Esophagus squamous epithelium (tissue), 5 donors: ENCODE measurements at regions not wholly inside any gene's neighbourhood (a gene's known extent, or its start where the extent isn't known, plus 50 kb on each side); places are given as distances from the start of the nearest gene placed in this dataset.

Source experiments
- DNase-seq: peaks from one replicate; lab custom pipeline; 2025; lab: John Stamatoyannopoulos, UW
- H3K27ac ChIP-seq, 4 donors: fragments of 200-600 bp; sonication (generic); one replicate each; pipeline ENCODE4 v1.5.1; 2016 to 2019; ENCODE audit warnings: mild to moderate bottlenecking in 1 of 4
- H3K27me3 ChIP-seq, 4 donors: fragments of 200-600 bp; sonication (generic); 1 replicate in 3 of 4; 2 replicates in 1 of 4; pipeline versions ENCODE4 v1.5.1 to v1.6.0; 2017 to 2021; ENCODE audit warnings: antibody characterized with exemption in 1 of 4
- H3K36me3 ChIP-seq, 3 donors: fragments of 200-600 bp; sonication (generic); one replicate each; pipeline ENCODE4 v1.5.1; 2016 to 2019
- H3K4me1 ChIP-seq, 3 donors: fragments of 200-600 bp; sonication (generic); one replicate each; pipeline ENCODE4 v1.5.1; 2017 to 2019
- H3K4me3 ChIP-seq, 4 donors: fragments of 200-600 bp; sonication (generic); 1 replicate in 3 of 4; 2 replicates in 1 of 4; pipeline ENCODE4 v1.5.1; 2016 to 2019; ENCODE audit warnings: mild to moderate bottlenecking in 2 of 4, moderate library complexity in 1 of 4
- H3K9me3 ChIP-seq, 3 donors: fragments of 200-600 bp; sonication (generic); one replicate each; pipeline ENCODE4 v1.5.1; 2016 to 2019
- POLR2A ChIP-seq, 4 donors: fragments of 450-650 bp; IDR thresholded peaks; one replicate each; pipeline ENCODE4 v1.6.1; 2017; ENCODE audit warnings: antibody characterized with exemption in 4 of 4, mild to moderate bottlenecking in 4 of 4, moderate library complexity in 3 of 4
- WGBS, 2 donors: methylation state at CpG; one replicate each; pipeline ENCODE4 v1.1.5; 2018; 5-methylcytosine and 5-hydroxymethylcytosine counted together
- intact Hi-C: fragments of 100-400 bp; cut with DNase I; formaldehyde crosslinking; loops from one replicate; pipeline ENCODE4 v1.15.0; 2022
- TF ChIP-seq, protein P1 (sequence below), 6 experiments: fragments of 450-650 bp in 4 of 6; fragments of 200-600 bp in 2 of 6; sonication (generic) in 2 of 6; IDR thresholded peaks; one replicate each; pipeline ENCODE4 v1.5.1; 2016 to 2019; ENCODE audit warnings: antibody characterized with exemption in 6 of 6, mild to moderate bottlenecking in 4 of 6, moderate library complexity in 4 of 6
- donor health status: DM: yes; HTN: yes; CAD: no.

GRCh38 chr5:39486790-39487189 is 62.0 kb upstream of the DAB2 start:
- Histone ChIP-seq H3K27ac (no peak overlapping the region), H3K4me3 (no peak overlapping the region), H3K9me3 (no peaks in the 10 kb centered on the region), H3K4me1 (peaks cover 0 to 3% (median 0%) of the 10 kb centered on the region in 3 donors), H3K27me3 (no peaks in the 10 kb centered on the region), H3K36me3 (no peaks in the 10 kb centered on the region)
- DNase-seq: no peak
- intact Hi-C loops: no loop called here
- TF ChIP-seq, protein P1, sequence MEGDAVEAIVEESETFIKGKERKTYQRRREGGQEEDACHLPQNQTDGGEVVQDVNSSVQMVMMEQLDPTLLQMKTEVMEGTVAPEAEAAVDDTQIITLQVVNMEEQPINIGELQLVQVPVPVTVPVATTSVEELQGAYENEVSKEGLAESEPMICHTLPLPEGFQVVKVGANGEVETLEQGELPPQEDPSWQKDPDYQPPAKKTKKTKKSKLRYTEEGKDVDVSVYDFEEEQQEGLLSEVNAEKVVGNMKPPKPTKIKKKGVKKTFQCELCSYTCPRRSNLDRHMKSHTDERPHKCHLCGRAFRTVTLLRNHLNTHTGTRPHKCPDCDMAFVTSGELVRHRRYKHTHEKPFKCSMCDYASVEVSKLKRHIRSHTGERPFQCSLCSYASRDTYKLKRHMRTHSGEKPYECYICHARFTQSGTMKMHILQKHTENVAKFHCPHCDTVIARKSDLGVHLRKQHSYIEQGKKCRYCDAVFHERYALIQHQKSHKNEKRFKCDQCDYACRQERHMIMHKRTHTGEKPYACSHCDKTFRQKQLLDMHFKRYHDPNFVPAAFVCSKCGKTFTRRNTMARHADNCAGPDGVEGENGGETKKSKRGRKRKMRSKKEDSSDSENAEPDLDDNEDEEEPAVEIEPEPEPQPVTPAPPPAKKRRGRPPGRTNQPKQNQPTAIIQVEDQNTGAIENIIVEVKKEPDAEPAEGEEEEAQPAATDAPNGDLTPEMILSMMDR (IDR thresholded peaks at IDR 0.05): no peak
- TF ChIP-seq POLR2A (IDR thresholded peaks at IDR 0.05): no peak
- 65 to 71% methylated on average over 2 of the region's 2 CpGs for WGBS, 2 donors

GRCh38 chr5:39486361-39486760 is 61.6 kb upstream of the DAB2 start:
- Histone ChIP-seq H3K9me3 (no peaks in the 10 kb centered on the region), H3K4me3 (no peak overlapping the region), H3K27me3 (no peaks in the 10 kb centered on the region), H3K36me3 (no peaks in the 10 kb centered on the region), H3K4me1 (peaks cover 0 to 3% (median 0%) of the 10 kb centered on the region in 3 donors), H3K27ac (no peak overlapping the region)
- TF ChIP-seq POLR2A (IDR thresholded peaks at IDR 0.05): no peak
- TF ChIP-seq, protein P1 (IDR thresholded peaks at IDR 0.05): no peak
- intact Hi-C loops: no loop called here
- no peak for DNase-seq
- 17 to 75% methylated on average over 1 of the region's 1 CpG for WGBS, 2 donors

DNA sequence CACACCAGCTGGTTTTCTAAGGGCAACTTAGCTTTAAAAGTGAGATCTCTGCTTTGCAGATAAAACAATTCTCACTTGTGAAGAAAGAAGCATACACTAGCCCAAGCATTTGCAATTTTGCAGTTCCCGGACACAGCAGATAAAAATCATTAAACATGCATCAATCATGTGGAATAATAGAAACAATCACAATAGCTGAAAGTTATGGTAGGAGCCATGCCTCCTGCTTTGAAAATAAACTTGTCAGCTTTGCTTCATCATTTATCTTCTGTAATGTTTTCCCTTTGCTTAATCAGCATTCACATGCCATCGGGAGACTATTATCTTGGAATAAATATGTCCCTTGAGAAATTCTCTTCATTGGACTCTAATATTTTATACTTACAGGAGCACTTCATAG is 60.3 kb upstream of the DAB2 start:
- no peaks in the 10 kb centered on the region for H3K9me3 ChIP-seq
- intact Hi-C loops: no loop called here
- no peak for DNase-seq
- TF ChIP-seq, protein P1 (IDR thresholded peaks at IDR 0.05): no peak
- TF ChIP-seq POLR2A (IDR thresholded peaks at IDR 0.05): no peak
- no peaks in the 10 kb centered on the region for H3K36me3 ChIP-seq
- H3K27me3 ChIP-seq: no peaks in the 10 kb centered on the region
- no peak overlapping the region for H3K27ac ChIP-seq
- 19 to 37% methylated on average over 2 of the region's 2 CpGs for WGBS, 2 donors
- H3K4me3 ChIP-seq: no peak overlapping the region
- peaks cover 0 to 3% (median 0%) of the 10 kb centered on the region in 3 donors for H3K4me1 ChIP-seq

GRCh38 chr5:39484673-39485072 is 59.9 kb upstream of the DAB2 start:
- TF ChIP-seq, protein P1 (IDR thresholded peaks at IDR 0.05): no peak
- TF ChIP-seq POLR2A (IDR thresholded peaks at IDR 0.05): no peak
- Histone ChIP-seq H3K4me1 (peaks cover 0 to 3% (median 0%) of the 10 kb centered on the region in 3 donors), H3K36me3 (no peaks in the 10 kb centered on the region), H3K9me3 (no peaks in the 10 kb centered on the region), H3K27me3 (no peaks in the 10 kb centered on the region), H3K4me3 (no peak overlapping the region), H3K27ac (no peak overlapping the region)
- no peak for DNase-seq
- WGBS, 2 donors: 32 to 43% methylated on average over 1 of the region's 1 CpG
- intact Hi-C loops: no loop called here

- Histone ChIP-seq H3K27ac (no peak overlapping the region), H3K4me1 (peaks cover 0 to 3% (median 0%) of the 10 kb centered on the region in 3 donors), H3K9me3 (no peaks in the 10 kb centered on the region), H3K36me3 (no peaks in the 10 kb centered on the region), H3K4me3 (no peak overlapping the region), H3K27me3 (no peaks in the 10 kb centered on the region)
- intact Hi-C loops: no loop called here
- no peak for DNase-seq
- no peak for TF ChIP-seq POLR2A (IDR thresholded peaks at IDR 0.05)
- TF ChIP-seq, protein P1 (IDR thresholded peaks at IDR 0.05): no peak
- 94 to 100% methylated on average over 1 of the region's 1 CpG for WGBS, 2 donors
These were observed 57.3 kb upstream of the DAB2 start for GRCh38 chr5:39482098-39482497.
